Inflammatory macrophage (primary cell): ENCODE measurements at regions not wholly inside any gene's neighbourhood (a gene's known extent, or its start where the extent isn't known, plus 50 kb on each side); places are given as distances from the start of the nearest gene placed in this dataset.
"Not testable (repeated sequence)": the region's sequence is repeated elsewhere in the genome, so short reads cannot be mapped to it uniquely, and the experiment has no call there.

Source experiments
- DNase-seq, 2 donors: peaks; one replicate each; pipeline ENCODE4 v3.0.0-alpha.2; 2020 to 2022

DNA sequence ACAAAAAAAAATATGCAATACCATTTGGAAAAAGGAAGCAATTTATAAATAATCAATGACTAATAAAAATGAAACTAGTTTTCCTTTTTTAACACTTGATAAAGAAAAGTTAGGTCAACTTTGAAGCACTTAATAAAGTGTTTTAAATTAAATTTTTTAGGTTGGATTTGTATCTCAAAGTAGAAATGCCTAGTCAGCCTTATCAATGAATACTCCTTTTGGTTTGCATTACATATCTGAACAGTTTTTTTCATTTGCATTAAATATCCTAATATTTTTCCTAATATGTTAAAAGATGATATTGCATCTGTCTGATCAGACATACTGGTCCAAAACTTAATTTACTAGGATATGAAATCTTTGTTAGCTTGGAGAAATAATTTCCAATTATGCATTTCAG, 155.8 kb upstream of the ZFP42 start:
- no peak for DNase-seq

DNA sequence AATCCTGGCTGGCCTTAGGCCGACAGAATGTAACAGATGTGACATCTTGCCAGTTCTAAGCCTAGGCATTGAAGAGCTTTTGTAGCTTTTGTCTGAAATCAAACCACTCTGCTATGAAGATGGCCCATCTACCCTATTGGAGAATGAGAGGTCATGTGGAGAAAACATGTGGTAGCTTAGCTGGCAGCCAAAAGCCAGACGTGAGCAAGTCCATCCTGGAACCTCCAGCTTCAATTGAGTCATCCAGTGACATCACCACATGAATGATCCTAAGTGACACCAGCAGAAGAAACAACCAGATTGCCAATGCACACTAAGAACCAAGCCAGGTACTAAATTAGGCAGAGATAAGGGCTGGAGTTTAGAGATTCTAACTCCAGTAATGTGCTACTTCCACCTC, 154.8 kb upstream of the ZFP42 start:
- DNase-seq: no peak

DNA sequence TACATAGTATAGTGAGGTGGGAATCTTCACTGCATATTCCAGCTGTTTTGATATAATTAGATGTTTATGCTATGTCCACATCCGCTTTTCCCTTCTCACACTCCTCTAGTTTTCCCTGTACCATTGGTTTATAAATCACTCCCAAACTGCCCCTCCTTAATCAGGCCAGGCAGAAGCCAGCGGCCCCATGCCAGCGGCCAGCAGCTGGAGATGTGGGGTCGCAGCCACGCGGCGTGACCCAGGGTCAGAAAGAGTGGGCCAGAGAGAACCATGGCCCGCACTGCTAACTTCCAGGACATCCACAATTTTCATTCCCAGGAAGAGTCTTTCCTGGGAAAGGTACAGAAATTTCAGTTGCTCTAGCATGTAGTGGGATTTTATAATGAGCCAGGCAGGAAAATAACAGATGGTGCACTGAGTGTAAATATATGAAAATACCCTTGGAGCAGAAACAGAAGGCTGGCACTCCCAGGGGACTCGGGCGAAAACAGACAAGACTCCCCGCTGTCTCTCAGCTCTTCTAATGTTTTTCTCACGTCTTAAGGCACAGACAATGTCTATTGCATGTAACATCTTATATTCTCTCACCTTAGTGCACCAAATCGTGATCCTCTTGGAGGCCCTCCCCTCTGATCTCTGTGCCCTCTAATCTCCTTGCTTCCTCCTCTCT, 145.9 kb upstream of the ZFP42 start:
- DNase-seq: no peak

DNA sequence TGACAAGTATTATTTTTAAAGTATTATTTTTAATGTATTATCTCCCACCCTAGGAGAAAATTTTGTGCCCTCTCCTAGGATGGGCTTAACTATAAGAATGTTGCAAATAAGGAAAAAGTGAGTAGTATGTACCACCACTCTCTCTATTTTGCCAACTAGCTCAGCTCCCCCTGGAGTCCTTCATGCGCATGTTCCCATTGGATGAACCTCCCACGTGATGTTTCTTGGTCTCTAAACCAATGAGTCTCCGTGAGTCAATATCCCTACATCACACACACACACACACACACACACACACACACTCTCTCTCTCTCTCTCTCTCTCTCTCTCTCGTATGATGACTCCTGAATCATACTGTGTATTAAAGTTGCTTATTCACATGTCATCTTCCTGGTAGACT, 129.7 kb upstream of the ZFP42 start:
- no peak for DNase-seq

DNA sequence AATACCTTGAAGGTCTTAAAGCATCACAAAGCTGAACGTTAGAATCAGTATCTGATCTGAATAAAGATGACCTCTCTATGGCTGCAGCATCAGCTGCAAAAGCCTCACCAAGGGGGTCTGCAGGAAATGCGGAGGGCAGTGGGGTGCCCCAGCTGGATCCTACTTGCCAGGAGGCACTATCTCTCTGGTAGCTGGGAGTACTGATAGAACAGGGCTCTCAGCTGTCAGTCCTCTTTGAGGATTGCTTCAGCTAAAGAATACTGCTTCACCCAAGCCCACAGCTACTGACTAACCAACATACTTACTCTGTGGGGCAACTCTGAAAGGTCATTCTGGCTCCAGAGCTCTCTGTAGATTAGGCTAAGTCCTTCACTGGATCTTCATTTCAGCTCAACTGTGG, 112.5 kb upstream of the ZFP42 start:
- DNase-seq: no peak

DNA sequence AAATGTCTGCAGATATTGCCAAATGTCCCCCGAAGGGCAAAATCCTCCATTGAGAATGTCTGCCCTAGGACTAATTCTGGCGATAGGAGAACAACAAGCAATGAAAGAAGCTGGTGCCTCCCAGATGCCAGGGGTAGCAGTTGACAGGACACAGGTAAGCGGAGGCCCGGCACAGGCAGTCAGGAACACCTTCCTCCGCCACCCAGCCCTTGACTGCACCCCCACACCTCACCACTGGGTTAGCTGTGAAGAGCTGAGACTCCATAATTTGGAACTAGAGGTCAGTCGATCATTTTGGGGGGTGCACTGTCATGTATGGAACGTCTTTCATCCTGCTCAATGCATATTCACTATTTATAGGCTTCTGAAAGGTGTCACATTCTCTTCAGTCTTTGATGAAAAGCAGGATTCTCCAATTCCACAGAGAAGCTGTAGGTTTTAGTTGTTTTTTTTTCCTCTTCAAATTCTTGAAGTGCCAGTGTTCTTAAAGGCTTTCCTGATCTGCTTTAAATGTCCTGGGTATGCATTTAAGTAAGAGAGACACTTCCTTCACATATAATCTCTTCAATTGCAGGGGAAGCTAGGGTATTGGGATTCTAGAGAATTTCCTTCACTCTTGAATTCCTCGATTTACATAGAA, 111.6 kb upstream of the ZFP42 start:
- DNase-seq: no peak

DNA sequence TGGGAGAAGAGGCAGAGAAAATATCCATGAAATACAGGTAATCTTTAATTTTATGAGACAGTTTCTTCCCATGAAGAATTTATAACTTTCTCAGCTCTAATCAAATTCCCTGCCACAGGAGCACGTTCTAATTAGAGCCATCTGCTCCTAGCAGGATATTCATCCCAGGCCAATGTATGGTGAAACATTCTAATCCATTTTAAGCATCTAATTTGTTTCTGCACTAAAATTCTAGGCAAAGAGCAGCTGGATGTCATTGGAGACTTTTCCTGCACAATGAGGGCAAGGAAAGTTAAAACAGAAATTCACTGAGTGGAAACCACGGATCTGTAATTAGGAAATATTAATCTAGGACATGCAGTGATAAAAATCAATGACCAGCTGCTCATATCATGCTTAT, 107.7 kb upstream of the ZFP42 start:
- no peak for DNase-seq

DNA sequence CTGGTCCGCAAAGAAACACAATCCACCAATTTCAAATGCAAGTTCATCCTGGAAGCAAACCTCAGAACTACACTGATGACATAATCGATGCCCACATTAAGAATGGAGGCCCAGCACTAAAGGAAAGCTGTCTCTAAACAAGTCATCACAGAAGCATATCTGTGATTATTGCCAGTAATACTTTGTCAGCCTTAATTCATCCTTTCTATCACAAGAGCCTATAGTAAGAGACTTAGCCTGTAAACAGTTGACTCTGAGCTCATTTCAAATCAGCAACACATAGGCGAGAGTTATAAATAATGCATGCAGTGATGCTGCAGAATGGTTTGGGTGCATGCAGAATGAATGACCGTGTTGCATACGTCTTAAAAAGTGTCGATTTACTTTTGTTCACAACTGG, 105.9 kb upstream of the ZFP42 start:
- DNase-seq: no peak

DNA sequence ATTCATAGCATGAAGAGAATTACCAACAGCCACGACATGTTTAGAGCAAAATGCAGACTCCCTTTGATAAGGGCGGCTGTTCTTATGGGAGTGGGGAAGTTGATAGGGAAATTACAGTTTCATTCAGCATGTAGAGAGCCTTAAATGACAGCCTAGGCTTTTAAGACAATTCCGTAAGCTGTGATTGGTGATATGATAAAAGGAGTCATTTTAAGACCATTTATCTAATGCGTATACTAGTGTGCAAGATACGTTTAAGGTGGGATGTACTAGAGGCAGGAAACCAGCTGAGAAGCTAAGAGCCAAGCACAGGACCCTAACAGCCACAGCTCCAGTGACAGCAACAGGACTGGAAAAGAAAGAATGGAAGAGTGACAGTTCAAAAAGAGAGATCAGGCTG, 102.2 kb upstream of the ZFP42 start:
- DNase-seq: no peak

DNA sequence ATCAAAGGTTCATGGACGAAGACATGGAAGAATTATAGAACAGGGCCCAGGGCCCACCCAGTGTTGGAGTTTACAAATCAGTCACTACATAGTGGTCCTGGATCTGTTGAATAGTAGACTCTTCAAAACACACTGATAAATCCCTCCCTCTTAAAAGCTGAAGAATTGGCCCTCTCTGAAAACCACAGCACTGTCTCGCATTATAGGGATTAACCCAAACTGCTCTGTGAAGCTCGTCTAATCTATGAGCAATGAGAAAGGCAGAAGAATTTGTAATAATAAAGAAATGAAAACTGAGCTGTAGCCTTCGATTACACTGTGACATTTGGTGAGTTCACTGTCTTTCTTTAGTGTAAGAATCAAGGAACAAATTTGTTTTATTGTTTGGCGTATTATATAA, 92.5 kb upstream of the ZFP42 start:
- DNase-seq: no peak

DNA sequence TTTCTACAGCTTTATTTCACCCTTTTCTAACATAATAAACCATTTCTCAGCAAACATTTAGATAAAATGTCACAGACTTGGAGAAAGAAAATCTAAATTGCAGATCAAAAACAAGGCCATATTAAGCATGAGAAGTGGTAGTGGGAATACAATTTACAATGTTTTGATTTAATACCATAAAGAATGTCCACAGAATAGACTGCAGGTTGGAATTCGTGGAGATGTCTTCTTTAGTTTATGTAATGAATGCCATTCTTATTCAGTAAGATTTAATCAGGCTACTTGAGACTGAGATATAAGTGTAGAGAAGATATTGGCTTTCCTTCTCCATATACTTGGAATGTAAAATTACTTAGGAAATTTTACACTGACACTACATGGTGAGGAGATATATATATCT, 91.9 kb upstream of the ZFP42 start:
- DNase-seq: no peak

DNA sequence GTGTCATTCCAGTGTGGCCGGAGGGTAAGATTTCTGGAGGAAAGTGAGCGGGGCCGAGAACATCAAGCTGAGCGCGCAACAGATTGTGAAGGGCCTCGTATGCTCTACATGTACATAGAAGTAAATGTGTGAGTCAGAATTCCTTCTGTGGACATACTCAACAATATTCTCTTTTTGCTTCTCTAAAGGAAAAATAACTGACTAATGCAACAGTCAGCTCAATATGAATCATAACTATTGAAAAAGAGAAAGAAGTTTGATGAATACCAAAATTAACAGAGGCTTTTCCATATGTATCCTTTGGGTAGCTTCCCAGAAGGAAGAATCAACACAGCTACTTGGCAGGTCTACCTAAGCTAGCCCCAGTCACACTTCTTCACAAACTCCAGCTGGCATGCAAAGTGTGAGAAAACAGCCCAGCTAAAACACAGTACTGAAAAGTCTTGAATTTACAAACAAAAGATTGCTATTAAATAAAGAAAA, 87.5 kb upstream of the ZFP42 start:
- no peak for DNase-seq

DNA sequence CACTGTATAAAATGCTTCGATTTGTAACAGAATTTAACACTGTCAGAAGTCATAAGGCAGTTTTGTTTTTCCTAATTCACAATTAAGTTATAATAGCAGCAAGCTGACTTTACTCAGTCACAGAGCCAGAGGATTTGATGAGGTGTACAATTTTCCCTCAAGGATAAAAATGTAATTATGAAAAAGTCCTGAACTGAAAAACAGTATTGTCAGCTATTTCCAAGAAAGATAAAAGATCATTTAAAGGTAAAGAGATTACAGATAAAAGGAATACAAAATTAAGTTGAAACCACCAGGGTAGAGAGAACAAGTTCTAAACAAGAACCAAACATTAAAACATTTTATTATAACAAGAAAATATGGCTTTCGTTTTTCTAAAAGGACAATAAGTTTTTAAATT, 86.8 kb upstream of the ZFP42 start:
- no peak for DNase-seq

DNA sequence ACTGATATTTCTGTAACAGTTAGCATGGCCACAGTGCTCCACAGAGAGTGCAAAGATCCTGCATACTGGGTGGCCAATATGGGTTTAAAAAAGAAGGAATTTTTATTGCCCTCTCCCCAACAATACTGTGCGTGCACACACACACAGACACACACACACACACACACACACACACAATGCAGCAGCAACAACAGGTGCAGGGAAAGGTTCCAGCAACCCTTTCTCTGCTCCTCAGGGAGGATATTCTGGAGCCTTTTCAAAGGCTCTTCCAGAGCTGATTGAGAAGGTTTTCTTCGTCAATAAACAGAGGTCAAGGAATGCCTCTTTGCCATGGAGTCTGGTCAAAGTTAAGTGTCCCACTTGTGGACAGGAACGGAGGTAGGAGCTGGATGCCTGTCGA, 84.8 kb upstream of the ZFP42 start:
- no peak for DNase-seq

DNA sequence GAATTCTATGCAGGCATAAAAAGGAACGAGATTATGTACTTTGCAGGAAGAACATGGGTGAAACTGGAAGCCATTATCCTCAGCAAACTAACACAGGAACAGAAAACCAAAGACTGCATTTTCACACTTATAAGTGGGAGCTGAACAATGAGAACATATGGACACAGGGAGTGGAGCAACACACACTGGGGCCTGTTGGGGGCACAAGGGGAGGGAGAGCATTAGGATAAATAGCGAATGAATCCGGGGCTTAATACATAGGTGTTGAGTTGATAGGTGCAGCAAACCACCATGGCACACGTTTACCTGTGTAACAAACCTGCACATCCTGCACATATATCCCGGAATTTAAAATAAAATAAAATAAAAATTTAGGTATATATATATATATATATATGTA, 80.2 kb upstream of the ZFP42 start:
- not testable (repeated sequence) for DNase-seq

DNA sequence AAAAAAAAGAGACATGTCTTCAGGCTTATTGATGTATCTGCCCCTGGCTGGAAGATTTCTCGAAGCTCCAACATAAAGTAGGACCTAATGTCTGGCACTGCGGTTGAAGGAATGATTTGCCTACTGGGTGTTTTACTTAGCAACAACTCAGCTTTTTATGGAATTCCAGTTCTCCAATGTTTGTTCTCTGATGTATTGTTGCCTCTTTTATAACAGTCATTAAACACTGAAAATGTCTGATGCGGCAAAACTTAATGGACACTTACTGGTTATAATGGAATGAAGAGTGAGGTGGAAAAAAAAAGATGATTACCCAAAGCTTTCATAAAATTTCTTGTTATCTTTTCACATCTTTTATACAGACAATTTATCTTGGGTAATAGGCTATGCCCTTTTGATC, 75.6 kb upstream of the ZFP42 start:
- DNase-seq: no peak

DNA sequence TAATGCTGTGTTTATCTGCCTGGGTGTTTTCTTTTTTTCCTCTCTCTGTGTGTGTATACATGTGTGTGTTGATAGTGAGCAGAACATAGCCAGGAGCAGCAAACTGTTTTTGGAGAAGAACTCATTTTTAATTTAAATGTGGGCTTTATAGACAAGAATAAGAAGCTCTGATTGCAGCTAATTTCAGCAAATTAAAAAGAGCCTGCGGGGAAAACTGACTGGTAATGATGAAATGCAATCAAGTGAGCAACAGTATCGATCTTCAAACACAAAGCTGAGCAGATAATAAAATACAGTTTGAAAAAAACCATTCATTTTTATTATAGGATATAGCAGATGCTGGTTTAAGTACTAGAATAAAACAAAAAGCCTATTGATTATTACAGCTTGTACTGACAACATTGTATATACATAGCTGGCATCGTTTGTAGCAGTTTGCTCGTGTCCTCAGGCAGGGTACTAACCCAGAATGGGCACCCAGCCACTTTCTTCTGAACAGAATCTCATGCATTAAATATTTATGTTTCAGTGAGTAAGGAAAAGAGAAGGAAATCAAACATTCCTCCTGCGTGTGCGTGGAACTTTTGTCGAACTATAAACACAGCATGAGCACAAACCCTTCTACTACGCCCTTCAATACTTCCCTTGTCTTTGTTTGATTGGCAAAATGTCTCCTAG, 73.5 kb upstream of the ZFP42 start:
- DNase-seq: no peak

DNA sequence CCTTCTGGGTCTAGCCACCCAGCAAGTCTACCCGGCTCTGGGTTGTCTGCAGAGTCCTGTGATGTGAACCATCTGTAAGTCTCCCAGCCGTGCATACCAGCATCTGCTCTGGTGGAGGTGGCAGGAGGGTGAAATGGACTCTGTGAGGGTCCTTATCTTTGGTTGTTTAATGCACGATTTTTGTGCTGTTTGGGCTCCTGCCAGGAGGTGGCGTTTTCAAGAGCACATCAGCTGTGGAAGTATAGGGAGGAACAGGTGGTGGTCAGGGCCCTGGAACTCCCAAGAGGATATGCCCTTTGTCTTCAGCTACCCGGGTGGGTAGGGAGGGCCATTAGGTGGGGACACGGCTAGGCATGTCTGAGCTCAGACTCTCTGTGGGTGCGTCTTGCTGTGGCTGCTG, 66.5 kb upstream of the ZFP42 start:
- no peak for DNase-seq

DNA sequence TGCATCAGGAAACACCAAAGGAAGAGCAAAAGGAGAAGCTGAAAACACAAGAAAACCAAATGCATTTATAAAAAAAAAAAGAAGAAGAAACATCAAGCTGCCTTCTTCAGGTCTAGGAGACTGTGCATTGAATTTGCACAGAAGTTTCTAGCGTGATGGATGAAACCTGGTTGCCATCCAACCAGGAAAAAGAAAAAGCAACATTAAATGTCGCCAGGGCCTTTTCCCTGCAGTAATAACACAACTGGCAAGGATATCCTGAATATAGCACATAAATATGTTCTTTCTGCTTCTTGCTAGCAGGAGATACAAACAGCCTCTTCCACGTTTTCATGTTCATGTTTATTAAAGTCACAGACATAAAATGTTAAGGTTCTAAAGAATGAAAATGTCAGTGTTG, 60.8 kb upstream of the ZFP42 start:
- no peak for DNase-seq

DNA sequence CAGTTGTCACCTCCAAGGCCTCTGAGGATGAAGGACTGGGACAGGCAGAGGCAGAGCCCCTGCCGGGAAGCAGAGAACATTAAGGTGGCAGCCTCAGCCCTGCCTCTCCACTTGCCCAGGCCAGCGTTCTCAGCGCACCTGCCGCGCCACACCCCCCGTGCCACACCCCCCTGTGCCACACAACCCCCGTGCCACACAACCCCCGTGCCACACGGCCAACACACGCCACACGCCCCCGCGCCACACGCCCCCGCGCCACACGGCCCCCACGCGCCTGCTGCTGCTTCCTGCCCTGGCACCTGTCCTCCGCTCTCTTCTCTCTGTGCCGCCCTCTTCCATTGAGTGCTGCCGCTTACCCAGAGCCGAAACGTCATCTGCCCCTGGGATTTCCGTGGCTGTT, 58.0 kb upstream of the ZFP42 start:
- no peak for DNase-seq

DNA sequence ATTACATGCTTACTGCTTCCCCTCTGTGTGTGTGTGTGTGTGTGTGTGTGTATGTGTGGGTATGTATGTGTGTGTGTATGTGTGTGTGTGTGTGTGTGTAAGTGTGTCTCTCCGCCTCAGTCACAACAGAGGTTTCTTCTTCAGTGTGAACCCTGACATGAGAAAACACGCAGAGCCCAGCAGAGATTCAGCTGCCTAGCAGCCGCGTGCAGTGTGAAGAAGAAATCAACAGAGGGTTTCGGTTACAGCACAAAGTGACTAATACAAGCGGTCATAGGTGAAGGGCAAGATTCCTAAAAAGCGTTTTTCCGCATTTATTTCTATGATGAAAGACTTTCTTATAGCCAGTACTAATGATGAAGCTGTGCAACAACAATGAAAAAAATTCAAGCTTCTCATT, 55.3 kb upstream of the ZFP42 start:
- no peak for DNase-seq

DNA sequence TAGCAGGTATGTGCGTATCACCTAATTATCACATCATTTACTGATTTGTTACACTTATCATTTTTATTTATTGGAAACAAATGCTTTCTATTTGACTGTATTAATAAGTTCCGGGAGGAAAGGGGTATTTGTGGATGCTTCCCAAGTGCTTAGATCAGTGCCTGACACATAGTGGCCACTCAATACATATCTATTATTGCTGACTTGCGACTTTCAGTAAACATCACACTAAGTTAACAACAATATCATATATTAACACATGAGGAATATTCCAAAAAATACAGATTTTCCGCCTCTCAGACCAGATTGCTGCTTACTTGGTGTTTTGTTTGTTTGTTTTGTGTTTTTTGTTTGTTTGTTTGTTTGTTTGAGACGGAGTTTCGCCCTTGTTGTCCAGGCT, 52.6 kb upstream of the ZFP42 start:
- DNase-seq: no peak

DNA sequence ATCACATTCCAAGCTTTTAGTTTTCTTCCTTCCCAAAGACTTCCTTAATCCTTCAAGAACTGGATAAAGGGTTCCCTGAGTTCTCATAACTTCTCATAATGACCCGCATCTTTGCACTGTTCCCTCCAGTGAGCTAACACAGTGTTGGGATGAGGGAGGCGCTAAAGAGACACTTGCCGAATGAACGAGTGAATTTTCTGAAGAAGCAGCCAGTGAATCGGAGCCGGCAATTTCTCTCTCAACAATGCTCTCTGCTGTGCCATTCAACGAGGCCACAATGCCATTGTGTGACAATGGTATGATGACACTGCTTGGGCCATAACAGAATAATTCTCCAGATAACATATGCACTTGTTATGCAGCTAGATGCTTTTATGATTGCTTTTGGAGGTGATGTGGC, 51.4 kb upstream of the ZFP42 start:
- DNase-seq: no peak
